HEK293 (cell line): ENCODE measurements at regions not wholly inside any gene's neighbourhood (a gene's known extent, or its start where the extent isn't known, plus 50 kb on each side); places are given as distances from the start of the nearest gene placed in this dataset.

Experiments
- CTCF ChIA-PET: fragments of 350-600 bp; formaldehyde crosslinking; extraction: SDS; loops from one replicate; lab custom pipeline; 2021; ENCODE audit warnings: antibody characterized with exemption; lab: Yijun Ruan, JAX
- POLR2A ChIA-PET: fragments of 300-600 bp; formaldehyde crosslinking; extraction: SDS; loops from one replicate; lab custom pipeline; 2020; ENCODE audit warnings: antibody characterized with exemption, inconsistent platforms; lab: Yijun Ruan, JAX
- H3K27ac ChIP-seq: fragments of 200-500 bp; sonication (Bioruptor generic); 2 replicates; pipeline ENCODE4 v1.5.1; 2014; ENCODE audit warnings: low read depth, low read length, control low read depth, inconsistent platforms; ENCODE audit errors: extremely low read depth
- H3K36me3 ChIP-seq, 2 experiments: fragments of 200-500 bp in 1 of 2; sonication (Bioruptor generic) in 1 of 2; 1 replicate in 1 of 2; 2 replicates in 1 of 2; pipeline ENCODE4 v1.5.1; 2014 to 2017; ENCODE audit warnings: inconsistent platforms in 2 of 2, low read length in 2 of 2; ENCODE audit not compliant: control insufficient read depth in 2 of 2, insufficient read depth in 1 of 2
- H3K4me1 ChIP-seq: fragments of 200-500 bp; sonication (Bioruptor generic); 2 replicates; pipeline ENCODE4 v1.5.1; 2014; ENCODE audit warnings: mild to moderate bottlenecking, low read length, inconsistent platforms; ENCODE audit not compliant: control insufficient read depth, insufficient read depth
- H3K4me3 ChIP-seq: 2 replicates; pipeline ENCODE4 v1.5.1; 2011; ENCODE audit warnings: low read depth, mild to moderate bottlenecking, control low read depth, low read length, moderate library complexity
- H3K9me3 ChIP-seq: fragments of 200-500 bp; sonication (Bioruptor generic); 2 replicates; pipeline ENCODE4 v1.5.1; 2014; ENCODE audit warnings: low read depth, low read length, inconsistent platforms; ENCODE audit not compliant: control insufficient read depth, insufficient read depth
- GLIS1 ChIP-seq: fragments of 450-650 bp; formaldehyde crosslinking; IDR thresholded peaks from 2 replicates; pipeline ENCODE4 v1.5.1; 2016; ENCODE audit warnings: missing biosample characterization, missing genetic modification characterization
- HOXD13 ChIP-seq: sonication (generic); formaldehyde crosslinking; IDR thresholded peaks from 2 replicates; pipeline ENCODE4 v1.8.0; 2022; ENCODE audit warnings: missing genetic modification reagents, borderline replicate concordance
- KLF1 ChIP-seq: fragments of 450-650 bp; formaldehyde crosslinking; IDR thresholded peaks from 2 replicates; pipeline ENCODE4 v1.5.1; 2016; ENCODE audit warnings: missing biosample characterization, missing genetic modification characterization
- KLF10 ChIP-seq: fragments of 450-650 bp; IDR thresholded peaks from 2 replicates; pipeline ENCODE4 v1.5.1; 2018; ENCODE audit warnings: missing biosample characterization, mild to moderate bottlenecking, missing genetic modification characterization
- PRDM2 ChIP-seq: fragments of 450-650 bp; formaldehyde crosslinking; IDR thresholded peaks from 2 replicates; pipeline ENCODE4 v1.5.1; 2016; ENCODE audit warnings: missing biosample characterization, missing genetic modification characterization, borderline replicate concordance
- RBAK ChIP-seq: fragments of 450-650 bp; formaldehyde crosslinking; IDR thresholded peaks from 2 replicates; pipeline ENCODE4 v1.5.1; 2016; ENCODE audit warnings: missing biosample characterization, missing genetic modification characterization
- SP7 ChIP-seq: fragments of 450-650 bp; formaldehyde crosslinking; IDR thresholded peaks from 2 replicates; pipeline ENCODE4 v1.5.1; 2016; ENCODE audit warnings: missing biosample characterization, missing genetic modification characterization
- TSHZ1 ChIP-seq: fragments of 450-650 bp; formaldehyde crosslinking; IDR thresholded peaks from 2 replicates; pipeline ENCODE4 v1.5.1; 2016; ENCODE audit warnings: missing biosample characterization, missing genetic modification characterization, borderline replicate concordance
- ZBTB1 ChIP-seq: fragments of 450-650 bp; formaldehyde crosslinking; IDR thresholded peaks from 2 replicates; pipeline ENCODE4 v1.5.1; 2016; ENCODE audit warnings: missing biosample characterization, missing genetic modification characterization
- ZBTB7A ChIP-seq: fragments of 450-650 bp; formaldehyde crosslinking; IDR thresholded peaks from 2 replicates; pipeline ENCODE4 v1.5.1; 2016; ENCODE audit warnings: low read depth, missing biosample characterization, missing genetic modification characterization
- ZBTB8A ChIP-seq: fragments of 450-650 bp; formaldehyde crosslinking; IDR thresholded peaks from 2 replicates; pipeline ENCODE4 v1.5.1; 2016; ENCODE audit warnings: missing biosample characterization, missing genetic modification characterization
- ZFHX2 ChIP-seq: fragments of 450-650 bp; formaldehyde crosslinking; conservative IDR thresholded peaks from 2 replicates; pipeline ENCODE4 v1.5.1; 2016; ENCODE audit warnings: missing biosample characterization, missing genetic modification characterization
- ZNF146 ChIP-seq: fragments of 450-650 bp; formaldehyde crosslinking; IDR thresholded peaks from 2 replicates; pipeline ENCODE4 v1.5.1; 2016; ENCODE audit warnings: missing biosample characterization, missing genetic modification characterization
- ZNF184 ChIP-seq: fragments of 450-650 bp; IDR thresholded peaks from 2 replicates; pipeline ENCODE4 v1.5.1; 2018; ENCODE audit warnings: missing biosample characterization, mild to moderate bottlenecking, missing genetic modification characterization
- ZNF239 ChIP-seq: fragments of 450-650 bp; formaldehyde crosslinking; IDR thresholded peaks from 2 replicates; pipeline ENCODE4 v1.5.1; 2016; ENCODE audit warnings: missing biosample characterization, missing genetic modification characterization
- ZNF37A ChIP-seq: fragments of 450-650 bp; IDR thresholded peaks from 2 replicates; pipeline ENCODE4 v1.5.1; 2018; ENCODE audit warnings: missing biosample characterization, missing genetic modification characterization
- ZNF391 ChIP-seq: fragments of 450-650 bp; formaldehyde crosslinking; IDR thresholded peaks from 2 replicates; pipeline ENCODE4 v1.5.1; 2016; ENCODE audit warnings: low read depth, missing biosample characterization, missing genetic modification characterization, borderline replicate concordance
- ZNF501 ChIP-seq: fragments of 450-650 bp; formaldehyde crosslinking; IDR thresholded peaks from 2 replicates; pipeline ENCODE4 v1.5.1; 2016; ENCODE audit warnings: missing biosample characterization, missing genetic modification characterization
- ZNF560 ChIP-seq: fragments of 450-650 bp; formaldehyde crosslinking; IDR thresholded peaks from 2 replicates; pipeline ENCODE4 v1.5.1; 2017; ENCODE audit warnings: missing biosample characterization, missing genetic modification characterization, borderline replicate concordance
- ZNF610 ChIP-seq: fragments of 450-650 bp; formaldehyde crosslinking; IDR thresholded peaks from 2 replicates; pipeline ENCODE4 v1.5.1; 2016; ENCODE audit warnings: missing biosample characterization, missing genetic modification characterization, borderline replicate concordance
- ZNF623 ChIP-seq: fragments of 450-650 bp; formaldehyde crosslinking; IDR thresholded peaks from 2 replicates; pipeline ENCODE4 v1.5.1; 2016; ENCODE audit warnings: missing biosample characterization, missing genetic modification characterization
- ZNF654 ChIP-seq: fragments of 450-650 bp; formaldehyde crosslinking; IDR thresholded peaks from 2 replicates; pipeline ENCODE4 v1.5.1; 2016; ENCODE audit warnings: low read depth, missing biosample characterization, missing genetic modification characterization
- ZSCAN18 ChIP-seq: fragments of 450-650 bp; formaldehyde crosslinking; IDR thresholded peaks from 2 replicates; pipeline ENCODE4 v1.5.1; 2016; ENCODE audit warnings: missing biosample characterization, missing genetic modification characterization
- TF ChIP-seq, protein P1 (sequence below): fragments of 450-650 bp; formaldehyde crosslinking; IDR thresholded peaks from 2 replicates; pipeline ENCODE4 v1.5.1; 2016; ENCODE audit warnings: missing biosample characterization, missing genetic modification characterization

GRCh38 chr4:181777518-181777917 is 465.7 kb upstream of the TENM3 start:
- POLR2A ChIA-PET: no interaction called here
- no peak overlapping the region for H3K27ac ChIP-seq
- TF ChIP-seq HOXD13 (CRISPR knock-in tag) (no peak), KLF10 (tag by site-specific recombination) (no peak), TSHZ1 (tag by site-specific recombination) (no peak), ZNF184 (no peak), ZBTB8A (no peak), ZNF37A (tag by site-specific recombination) (no peak), RBAK (tag by site-specific recombination) (no peak), SP7 (no peak), ZNF239 (no peak), ZNF391 (no peak), ZNF501 (tag by site-specific recombination) (no peak), ZNF146 (tag by site-specific recombination) (no peak), PRDM2 (tag by site-specific recombination) (no peak), ZNF610 (tag by site-specific recombination) (no peak)
- TF ChIP-seq, protein P1, sequence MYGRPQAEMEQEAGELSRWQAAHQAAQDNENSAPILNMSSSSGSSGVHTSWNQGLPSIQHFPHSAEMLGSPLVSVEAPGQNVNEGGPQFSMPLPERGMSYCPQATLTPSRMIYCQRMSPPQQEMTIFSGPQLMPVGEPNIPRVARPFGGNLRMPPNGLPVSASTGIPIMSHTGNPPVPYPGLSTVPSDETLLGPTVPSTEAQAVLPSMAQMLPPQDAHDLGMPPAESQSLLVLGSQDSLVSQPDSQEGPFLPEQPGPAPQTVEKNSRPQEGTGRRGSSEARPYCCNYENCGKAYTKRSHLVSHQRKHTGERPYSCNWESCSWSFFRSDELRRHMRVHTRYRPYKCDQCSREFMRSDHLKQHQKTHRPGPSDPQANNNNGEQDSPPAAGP (tag by site-specific recombination): no peak
- no peaks in the 10 kb centered on the region for H3K4me1 ChIP-seq
- CTCF ChIA-PET: interaction anchor here (0.6 kb wide), 1 partner anchor 208 kb away, joined by 3 read pairs; no protein-coding TSS in a partner anchor
- H3K4me3 ChIP-seq: no peak overlapping the region
- no peaks in the 10 kb centered on the region for H3K36me3 ChIP-seq
- no peaks in the 10 kb centered on the region for H3K9me3 ChIP-seq

DNA sequence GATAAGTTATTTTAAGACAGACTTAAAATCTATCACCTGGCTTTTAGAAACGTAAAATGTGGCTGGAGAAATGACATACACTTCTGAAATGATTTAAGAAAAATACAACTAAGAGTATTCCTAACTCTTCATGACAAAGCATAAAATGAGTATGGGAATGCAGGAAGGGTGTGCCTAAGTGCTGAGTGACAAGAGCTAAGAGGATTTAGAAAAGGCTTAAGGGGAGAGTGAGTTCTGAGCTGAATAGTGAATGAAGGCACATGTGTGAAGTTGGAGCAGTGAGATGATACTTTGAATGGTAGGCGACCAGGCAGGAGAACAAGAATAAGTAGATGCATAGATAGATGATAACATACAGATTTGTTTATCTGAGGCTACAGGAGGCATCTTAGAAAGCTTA is 458.3 kb upstream of the TENM3 start:
- ChIA-PET CTCF (no interaction called here), POLR2A (no interaction called here)
- Histone ChIP-seq H3K9me3 (no peaks in the 10 kb centered on the region), H3K4me1 (no peaks in the 10 kb centered on the region), H3K36me3 (no peaks in the 10 kb centered on the region), H3K4me3 (no peak overlapping the region), H3K27ac (no peak overlapping the region)
- TF ChIP-seq ZNF560 (tag by site-specific recombination): no peak
- no peak for TF ChIP-seq GLIS1 (tag by site-specific recombination)
- TF ChIP-seq ZNF146 (tag by site-specific recombination): no peak
- no peak for TF ChIP-seq ZFHX2 (tag by site-specific recombination)
- TF ChIP-seq ZNF654 (tag by site-specific recombination): no peak
- no peak for TF ChIP-seq ZBTB7A
- TF ChIP-seq KLF1: no peak
- no peak for TF ChIP-seq ZSCAN18 (tag by site-specific recombination)
- TF ChIP-seq ZBTB1 (tag by site-specific recombination): no peak
- no peak for TF ChIP-seq ZNF623
- TF ChIP-seq ZNF501 (tag by site-specific recombination): no peak
